Liver (tissue), 3 donors: ENCODE measurements at regions not wholly inside any gene's neighbourhood (a gene's known extent, or its start where the extent isn't known, plus 50 kb on each side); places are given as distances from the start of the nearest gene placed in this dataset.

Source experiments
- ATF3 ChIP-seq: IDR thresholded peaks from 2 replicates; pipeline ENCODE4 v1.6.1; 2016; ENCODE audit warnings: antibody characterized with exemption
- GABPA ChIP-seq, 2 donors: IDR thresholded peaks in 1 of 2; conservative IDR thresholded peaks in 1 of 2; 2 replicates each; pipeline ENCODE4 v1.6.1; 2016; ENCODE audit warnings: antibody characterized with exemption in 2 of 2, mild to moderate bottlenecking in 1 of 2, moderate library complexity in 1 of 2
- MAX ChIP-seq: IDR thresholded peaks from 2 replicates; pipeline ENCODE4 v1.6.1; 2016; ENCODE audit warnings: antibody characterized with exemption
- NR2F2 ChIP-seq: IDR thresholded peaks from 2 replicates; pipeline ENCODE4 v1.6.1; 2016; ENCODE audit warnings: antibody characterized with exemption
- RAD21 ChIP-seq, 2 donors: IDR thresholded peaks; 2 replicates each; pipeline ENCODE4 v1.6.1; 2016; ENCODE audit warnings: antibody characterized with exemption in 2 of 2, mild to moderate bottlenecking in 2 of 2
- SP1 ChIP-seq: IDR thresholded peaks from 2 replicates; pipeline ENCODE4 v1.6.1; 2018; ENCODE audit warnings: antibody characterized with exemption, mild to moderate bottlenecking
- TAF1 ChIP-seq: conservative IDR thresholded peaks from 2 replicates; pipeline ENCODE4 v1.6.1; 2016; ENCODE audit warnings: antibody characterized with exemption, mild to moderate bottlenecking
- YY1 ChIP-seq: IDR thresholded peaks from 2 replicates; pipeline ENCODE4 v1.6.1; 2016; ENCODE audit warnings: antibody characterized with exemption, mild to moderate bottlenecking
- TF ChIP-seq, protein P1 (sequence below): fragments of 150-350 bp; IDR thresholded peaks from 2 replicates; pipeline ENCODE4 v1.5.1; 2017; ENCODE audit warnings: improper control_type of control experiment, low read depth, low read length; ENCODE audit not compliant: missing input control
- TF ChIP-seq, protein P2 (sequence below): IDR thresholded peaks from 2 replicates; pipeline ENCODE4 v1.6.1; 2016; ENCODE audit warnings: antibody characterized with exemption, mild to moderate bottlenecking
- TF ChIP-seq, protein P3 (sequence below): IDR thresholded peaks from 2 replicates; pipeline ENCODE4 v1.6.1; 2016; ENCODE audit warnings: antibody characterized with exemption
- donor health status: healthy.
- donor health status: healthy.

- TF ChIP-seq SP1 (no peak), NR2F2 (no peak), ATF3 (no peak), MAX (no peak), YY1 (no peak), TAF1 (no peak), RAD21 (IDR thresholded peaks at IDR 0.05) (no peak), GABPA (IDR thresholded peaks at IDR 0.05 in 1 of 2, conservative IDR thresholded peaks at IDR 0.05 in 1 of 2) (no peak)
- TF ChIP-seq, protein P1, sequence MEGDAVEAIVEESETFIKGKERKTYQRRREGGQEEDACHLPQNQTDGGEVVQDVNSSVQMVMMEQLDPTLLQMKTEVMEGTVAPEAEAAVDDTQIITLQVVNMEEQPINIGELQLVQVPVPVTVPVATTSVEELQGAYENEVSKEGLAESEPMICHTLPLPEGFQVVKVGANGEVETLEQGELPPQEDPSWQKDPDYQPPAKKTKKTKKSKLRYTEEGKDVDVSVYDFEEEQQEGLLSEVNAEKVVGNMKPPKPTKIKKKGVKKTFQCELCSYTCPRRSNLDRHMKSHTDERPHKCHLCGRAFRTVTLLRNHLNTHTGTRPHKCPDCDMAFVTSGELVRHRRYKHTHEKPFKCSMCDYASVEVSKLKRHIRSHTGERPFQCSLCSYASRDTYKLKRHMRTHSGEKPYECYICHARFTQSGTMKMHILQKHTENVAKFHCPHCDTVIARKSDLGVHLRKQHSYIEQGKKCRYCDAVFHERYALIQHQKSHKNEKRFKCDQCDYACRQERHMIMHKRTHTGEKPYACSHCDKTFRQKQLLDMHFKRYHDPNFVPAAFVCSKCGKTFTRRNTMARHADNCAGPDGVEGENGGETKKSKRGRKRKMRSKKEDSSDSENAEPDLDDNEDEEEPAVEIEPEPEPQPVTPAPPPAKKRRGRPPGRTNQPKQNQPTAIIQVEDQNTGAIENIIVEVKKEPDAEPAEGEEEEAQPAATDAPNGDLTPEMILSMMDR, result no peak
- TF ChIP-seq, protein P2, sequence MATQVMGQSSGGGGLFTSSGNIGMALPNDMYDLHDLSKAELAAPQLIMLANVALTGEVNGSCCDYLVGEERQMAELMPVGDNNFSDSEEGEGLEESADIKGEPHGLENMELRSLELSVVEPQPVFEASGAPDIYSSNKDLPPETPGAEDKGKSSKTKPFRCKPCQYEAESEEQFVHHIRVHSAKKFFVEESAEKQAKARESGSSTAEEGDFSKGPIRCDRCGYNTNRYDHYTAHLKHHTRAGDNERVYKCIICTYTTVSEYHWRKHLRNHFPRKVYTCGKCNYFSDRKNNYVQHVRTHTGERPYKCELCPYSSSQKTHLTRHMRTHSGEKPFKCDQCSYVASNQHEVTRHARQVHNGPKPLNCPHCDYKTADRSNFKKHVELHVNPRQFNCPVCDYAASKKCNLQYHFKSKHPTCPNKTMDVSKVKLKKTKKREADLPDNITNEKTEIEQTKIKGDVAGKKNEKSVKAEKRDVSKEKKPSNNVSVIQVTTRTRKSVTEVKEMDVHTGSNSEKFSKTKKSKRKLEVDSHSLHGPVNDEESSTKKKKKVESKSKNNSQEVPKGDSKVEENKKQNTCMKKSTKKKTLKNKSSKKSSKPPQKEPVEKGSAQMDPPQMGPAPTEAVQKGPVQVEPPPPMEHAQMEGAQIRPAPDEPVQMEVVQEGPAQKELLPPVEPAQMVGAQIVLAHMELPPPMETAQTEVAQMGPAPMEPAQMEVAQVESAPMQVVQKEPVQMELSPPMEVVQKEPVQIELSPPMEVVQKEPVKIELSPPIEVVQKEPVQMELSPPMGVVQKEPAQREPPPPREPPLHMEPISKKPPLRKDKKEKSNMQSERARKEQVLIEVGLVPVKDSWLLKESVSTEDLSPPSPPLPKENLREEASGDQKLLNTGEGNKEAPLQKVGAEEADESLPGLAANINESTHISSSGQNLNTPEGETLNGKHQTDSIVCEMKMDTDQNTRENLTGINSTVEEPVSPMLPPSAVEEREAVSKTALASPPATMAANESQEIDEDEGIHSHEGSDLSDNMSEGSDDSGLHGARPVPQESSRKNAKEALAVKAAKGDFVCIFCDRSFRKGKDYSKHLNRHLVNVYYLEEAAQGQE, result no peak
- TF ChIP-seq, protein P3, sequence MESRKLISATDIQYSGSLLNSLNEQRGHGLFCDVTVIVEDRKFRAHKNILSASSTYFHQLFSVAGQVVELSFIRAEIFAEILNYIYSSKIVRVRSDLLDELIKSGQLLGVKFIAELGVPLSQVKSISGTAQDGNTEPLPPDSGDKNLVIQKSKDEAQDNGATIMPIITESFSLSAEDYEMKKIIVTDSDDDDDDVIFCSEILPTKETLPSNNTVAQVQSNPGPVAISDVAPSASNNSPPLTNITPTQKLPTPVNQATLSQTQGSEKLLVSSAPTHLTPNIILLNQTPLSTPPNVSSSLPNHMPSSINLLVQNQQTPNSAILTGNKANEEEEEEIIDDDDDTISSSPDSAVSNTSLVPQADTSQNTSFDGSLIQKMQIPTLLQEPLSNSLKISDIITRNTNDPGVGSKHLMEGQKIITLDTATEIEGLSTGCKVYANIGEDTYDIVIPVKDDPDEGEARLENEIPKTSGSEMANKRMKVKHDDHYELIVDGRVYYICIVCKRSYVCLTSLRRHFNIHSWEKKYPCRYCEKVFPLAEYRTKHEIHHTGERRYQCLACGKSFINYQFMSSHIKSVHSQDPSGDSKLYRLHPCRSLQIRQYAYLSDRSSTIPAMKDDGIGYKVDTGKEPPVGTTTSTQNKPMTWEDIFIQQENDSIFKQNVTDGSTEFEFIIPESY, result no peak
Observed at GRCh38 chr2:82636402-82637020, 1822.6 kb downstream of the SUCLG1 start.
